ENCODE measurements at regions not wholly inside any gene's neighbourhood (a gene's known extent, or its start where the extent isn't known, plus 50 kb on each side); places are given as distances from the start of the nearest gene placed in this dataset.

DNA sequence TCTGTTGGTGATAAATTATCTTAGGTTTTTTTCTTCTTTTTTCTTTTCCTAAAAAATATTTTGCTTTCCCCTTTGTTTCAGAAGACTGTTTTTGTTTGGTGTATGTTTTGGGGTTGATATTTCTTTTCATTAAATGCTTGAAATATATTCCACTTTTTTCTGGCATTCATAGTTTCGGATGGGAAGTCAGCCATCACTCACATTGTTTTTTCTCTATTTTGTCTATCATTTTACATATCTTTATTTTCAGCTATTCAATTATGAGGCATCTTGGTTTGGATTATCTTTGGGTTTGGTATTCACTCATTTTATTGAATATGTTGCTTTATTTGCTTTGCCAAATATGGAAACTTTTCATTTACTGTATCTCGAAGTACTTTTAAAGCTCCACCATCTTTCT is 600.5 kb upstream of the EYS start:
- TF ChIP-seq POLR2AphosphoS2 (conservative IDR thresholded peaks at IDR 0.05; ENCODE audit: low read length) (no peak), MAZ (IDR thresholded peaks at IDR 0.05; ENCODE audit: borderline replicate concordance, low read depth, low read length) (no peak), CBX2 (IDR thresholded peaks at IDR 0.05; ENCODE audit: borderline replicate concordance, low read depth) (no peak), JUN (IDR thresholded peaks at IDR 0.05) (no peak), EP300 (IDR thresholded peaks at IDR 0.05) (no peak), POLR2A (IDR thresholded peaks at IDR 0.05; ENCODE audit: low read length) (no peak), RFX5 (IDR thresholded peaks at IDR 0.05) (no peak), MYC (IDR thresholded peaks at IDR 0.05; ENCODE audit: borderline replicate concordance, low read length) (no peak), TP53 (CRISPR knock-in tag; IDR thresholded peaks at IDR 0.05) (no peak), JUNB (IDR thresholded peaks at IDR 0.05) (no peak)
- TF ChIP-seq, protein P1, sequence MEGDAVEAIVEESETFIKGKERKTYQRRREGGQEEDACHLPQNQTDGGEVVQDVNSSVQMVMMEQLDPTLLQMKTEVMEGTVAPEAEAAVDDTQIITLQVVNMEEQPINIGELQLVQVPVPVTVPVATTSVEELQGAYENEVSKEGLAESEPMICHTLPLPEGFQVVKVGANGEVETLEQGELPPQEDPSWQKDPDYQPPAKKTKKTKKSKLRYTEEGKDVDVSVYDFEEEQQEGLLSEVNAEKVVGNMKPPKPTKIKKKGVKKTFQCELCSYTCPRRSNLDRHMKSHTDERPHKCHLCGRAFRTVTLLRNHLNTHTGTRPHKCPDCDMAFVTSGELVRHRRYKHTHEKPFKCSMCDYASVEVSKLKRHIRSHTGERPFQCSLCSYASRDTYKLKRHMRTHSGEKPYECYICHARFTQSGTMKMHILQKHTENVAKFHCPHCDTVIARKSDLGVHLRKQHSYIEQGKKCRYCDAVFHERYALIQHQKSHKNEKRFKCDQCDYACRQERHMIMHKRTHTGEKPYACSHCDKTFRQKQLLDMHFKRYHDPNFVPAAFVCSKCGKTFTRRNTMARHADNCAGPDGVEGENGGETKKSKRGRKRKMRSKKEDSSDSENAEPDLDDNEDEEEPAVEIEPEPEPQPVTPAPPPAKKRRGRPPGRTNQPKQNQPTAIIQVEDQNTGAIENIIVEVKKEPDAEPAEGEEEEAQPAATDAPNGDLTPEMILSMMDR (IDR thresholded peaks at IDR 0.05): no peak
- TF ChIP-seq, protein P2, sequence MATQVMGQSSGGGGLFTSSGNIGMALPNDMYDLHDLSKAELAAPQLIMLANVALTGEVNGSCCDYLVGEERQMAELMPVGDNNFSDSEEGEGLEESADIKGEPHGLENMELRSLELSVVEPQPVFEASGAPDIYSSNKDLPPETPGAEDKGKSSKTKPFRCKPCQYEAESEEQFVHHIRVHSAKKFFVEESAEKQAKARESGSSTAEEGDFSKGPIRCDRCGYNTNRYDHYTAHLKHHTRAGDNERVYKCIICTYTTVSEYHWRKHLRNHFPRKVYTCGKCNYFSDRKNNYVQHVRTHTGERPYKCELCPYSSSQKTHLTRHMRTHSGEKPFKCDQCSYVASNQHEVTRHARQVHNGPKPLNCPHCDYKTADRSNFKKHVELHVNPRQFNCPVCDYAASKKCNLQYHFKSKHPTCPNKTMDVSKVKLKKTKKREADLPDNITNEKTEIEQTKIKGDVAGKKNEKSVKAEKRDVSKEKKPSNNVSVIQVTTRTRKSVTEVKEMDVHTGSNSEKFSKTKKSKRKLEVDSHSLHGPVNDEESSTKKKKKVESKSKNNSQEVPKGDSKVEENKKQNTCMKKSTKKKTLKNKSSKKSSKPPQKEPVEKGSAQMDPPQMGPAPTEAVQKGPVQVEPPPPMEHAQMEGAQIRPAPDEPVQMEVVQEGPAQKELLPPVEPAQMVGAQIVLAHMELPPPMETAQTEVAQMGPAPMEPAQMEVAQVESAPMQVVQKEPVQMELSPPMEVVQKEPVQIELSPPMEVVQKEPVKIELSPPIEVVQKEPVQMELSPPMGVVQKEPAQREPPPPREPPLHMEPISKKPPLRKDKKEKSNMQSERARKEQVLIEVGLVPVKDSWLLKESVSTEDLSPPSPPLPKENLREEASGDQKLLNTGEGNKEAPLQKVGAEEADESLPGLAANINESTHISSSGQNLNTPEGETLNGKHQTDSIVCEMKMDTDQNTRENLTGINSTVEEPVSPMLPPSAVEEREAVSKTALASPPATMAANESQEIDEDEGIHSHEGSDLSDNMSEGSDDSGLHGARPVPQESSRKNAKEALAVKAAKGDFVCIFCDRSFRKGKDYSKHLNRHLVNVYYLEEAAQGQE (IDR thresholded peaks at IDR 0.05): no peak
- TF ChIP-seq, protein P3, sequence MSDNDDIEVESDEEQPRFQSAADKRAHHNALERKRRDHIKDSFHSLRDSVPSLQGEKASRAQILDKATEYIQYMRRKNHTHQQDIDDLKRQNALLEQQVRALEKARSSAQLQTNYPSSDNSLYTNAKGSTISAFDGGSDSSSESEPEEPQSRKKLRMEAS (IDR thresholded peaks at IDR 0.05): no peak

Data from A549 (cell line).